ENCODE measurements at regions not wholly inside any gene's neighbourhood (a gene's known extent, or its start where the extent isn't known, plus 50 kb on each side); places are given as distances from the start of the nearest gene placed in this dataset.

DNA sequence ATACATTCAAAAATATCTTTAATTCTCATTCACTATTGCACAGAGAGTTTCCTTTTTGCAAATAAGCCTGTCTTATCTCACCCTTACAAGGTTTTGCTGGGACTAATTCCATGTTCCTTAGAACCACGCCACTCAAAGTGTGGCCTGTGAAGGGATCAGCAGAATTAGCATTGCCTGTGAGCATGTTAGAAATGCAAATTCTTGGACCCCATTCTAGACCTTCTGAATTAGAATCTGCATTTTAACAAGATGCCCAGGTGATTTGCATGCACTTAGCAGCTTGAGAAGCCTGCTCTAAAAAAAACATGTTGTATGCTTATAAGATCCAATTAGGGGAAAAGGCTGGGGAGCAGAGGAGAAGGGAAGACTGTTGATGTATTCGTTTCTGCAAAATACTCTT, 460.0 kb downstream of the NTRK2 start:
- BruUV-seq (replicated peaks), result no TSS peak
- ChIA-PET POLR2A (no interaction called here), CTCF (no interaction called here)
- no peak for DNase-seq (ENCODE audit: unreplicated experiment)
- Mint-ChIP-seq H3K27ac (ENCODE audit: low read depth, unreplicated experiment) (no peak overlapping the region), H3K27me3 (ENCODE audit: insufficient read depth, unreplicated experiment) (no peaks in the 10 kb centered on the region), H3K4me1 (ENCODE audit: insufficient read depth, unreplicated experiment) (no peaks in the 10 kb centered on the region), H3K4me3 (ENCODE audit: unreplicated experiment) (no peak overlapping the region), H3K9me3 (ENCODE audit: unreplicated experiment) (no peaks in the 10 kb centered on the region), H3K36me3 (ENCODE audit: insufficient read depth, unreplicated experiment) (no peaks in the 10 kb centered on the region)
- TF ChIP-seq CTCF (IDR thresholded peaks at IDR 0.05; ENCODE audit: unreplicated experiment), result no peak
- intact Hi-C loops (cut with micrococcal nuclease), result no loop called here

- CTCF ChIA-PET, result interaction anchor here (1.0 kb wide), 1 partner anchor 109 kb away, joined by 3 read pairs; no protein-coding TSS in a partner anchor
- H3K36me3 Mint-ChIP-seq (ENCODE audit: insufficient read depth, unreplicated experiment), result no peaks in the 10 kb centered on the region
These were observed 449.6 kb downstream of the NTRK2 start for GRCh38 chr9:85118990-85119755.

GRCh38 chr9:85117831-85118230, 448.3 kb downstream of the NTRK2 start:
- DNase-seq (ENCODE audit: unreplicated experiment), result peak; percentile 18
- intact Hi-C loops (cut with micrococcal nuclease), result loop anchor here (10.0 kb wide), 2 partner anchors 143 to 397 kb away; no protein-coding TSS in a partner anchor
- no peak overlapping the region for H3K4me3 Mint-ChIP-seq (ENCODE audit: unreplicated experiment)
- H3K4me1 Mint-ChIP-seq (ENCODE audit: insufficient read depth, unreplicated experiment), result peaks cover 38% of the 10 kb centered on the region
- no TSS peak for BruUV-seq (replicated peaks)
- no peak for TF ChIP-seq CTCF (IDR thresholded peaks at IDR 0.05; ENCODE audit: unreplicated experiment)
- H3K27me3 Mint-ChIP-seq (ENCODE audit: insufficient read depth, unreplicated experiment), result no peaks in the 10 kb centered on the region
- CTCF ChIA-PET, result no interaction called here
- H3K36me3 Mint-ChIP-seq (ENCODE audit: insufficient read depth, unreplicated experiment), result no peaks in the 10 kb centered on the region
- H3K27ac Mint-ChIP-seq (ENCODE audit: low read depth, unreplicated experiment), result peak overlapping the region; percentile 83
- H3K9me3 Mint-ChIP-seq (ENCODE audit: unreplicated experiment), result no peaks in the 10 kb centered on the region
- POLR2A ChIA-PET, result no interaction called here

More at GRCh38 chr9:85118990-85119755, 449.6 kb downstream of the NTRK2 start:
- peak; percentile 56 for DNase-seq (ENCODE audit: unreplicated experiment)
- H3K27me3 Mint-ChIP-seq (ENCODE audit: insufficient read depth, unreplicated experiment), result no peaks in the 10 kb centered on the region
- POLR2A ChIA-PET, result interaction anchor here (0.7 kb wide), 1 partner anchor 203 kb away, joined by 3 read pairs; no protein-coding TSS in a partner anchor
- H3K4me1 Mint-ChIP-seq (ENCODE audit: insufficient read depth, unreplicated experiment), result peaks cover 34% of the 10 kb centered on the region
- no peak for TF ChIP-seq CTCF (IDR thresholded peaks at IDR 0.05; ENCODE audit: unreplicated experiment)
- H3K4me3 Mint-ChIP-seq (ENCODE audit: unreplicated experiment), result no peak overlapping the region
- peak overlapping the region; percentile 86 for H3K27ac Mint-ChIP-seq (ENCODE audit: low read depth, unreplicated experiment)
- intact Hi-C loops (cut with micrococcal nuclease), result loop anchor here (10.0 kb wide), 2 partner anchors 144 to 396 kb away; no protein-coding TSS in a partner anchor
- H3K9me3 Mint-ChIP-seq (ENCODE audit: unreplicated experiment), result no peaks in the 10 kb centered on the region
- no TSS peak for BruUV-seq (replicated peaks)

GRCh38 chr9:85115473-85115872, 445.9 kb downstream of the NTRK2 start:
- Mint-ChIP-seq H3K4me1 (ENCODE audit: insufficient read depth, unreplicated experiment) (peaks cover 38% of the 10 kb centered on the region), H3K27me3 (ENCODE audit: insufficient read depth, unreplicated experiment) (no peaks in the 10 kb centered on the region), H3K27ac (ENCODE audit: low read depth, unreplicated experiment) (no peak overlapping the region), H3K9me3 (ENCODE audit: unreplicated experiment) (no peaks in the 10 kb centered on the region), H3K4me3 (ENCODE audit: unreplicated experiment) (no peak overlapping the region), H3K36me3 (ENCODE audit: insufficient read depth, unreplicated experiment) (no peaks in the 10 kb centered on the region)
- POLR2A ChIA-PET, result no interaction called here
- CTCF ChIA-PET, result no interaction called here
- TF ChIP-seq CTCF (IDR thresholded peaks at IDR 0.05; ENCODE audit: unreplicated experiment), result no peak
- intact Hi-C loops (cut with micrococcal nuclease), result loop anchor here (10.0 kb wide), 2 partner anchors 141 to 399 kb away; no protein-coding TSS in a partner anchor
- DNase-seq (ENCODE audit: unreplicated experiment), result peak; percentile 15
- BruUV-seq (replicated peaks), result no TSS peak

Data from MCF 10A (cell line).